Mesothelial cell of epicardium (in vitro differentiated cells): ENCODE measurements at regions not wholly inside any gene's neighbourhood (a gene's known extent, or its start where the extent isn't known, plus 50 kb on each side); places are given as distances from the start of the nearest gene placed in this dataset.

Source experiments
- DNase-seq, 2 experiments: peaks; one replicate each; pipeline ENCODE4 v3.0.0; 2021; ENCODE audit warnings: low spot score in 2 of 2; ENCODE audit not compliant: unreplicated experiment in 2 of 2
- H3K27ac Mint-ChIP-seq: 2 replicates; pipeline ENCODE4 v1.8.0; 2021; ENCODE audit warnings: mixed read lengths
- H3K27me3 Mint-ChIP-seq: 2 replicates; pipeline ENCODE4 v1.8.0; 2021; ENCODE audit warnings: low read depth, mixed read lengths
- H3K36me3 Mint-ChIP-seq: 2 replicates; pipeline ENCODE4 v1.8.0; 2021; ENCODE audit warnings: mixed read lengths
- H3K4me1 Mint-ChIP-seq: 2 replicates; pipeline ENCODE4 v1.8.0; 2021; ENCODE audit warnings: mixed read lengths
- H3K4me3 Mint-ChIP-seq: 2 replicates; pipeline ENCODE4 v1.8.0; 2021; ENCODE audit warnings: mild to moderate bottlenecking, moderate library complexity, mixed read lengths
- H3K9me3 Mint-ChIP-seq: 2 replicates; pipeline ENCODE4 v1.8.0; 2021; ENCODE audit warnings: mixed read lengths
- CTCF ChIP-seq: fragments of 200-600 bp; sonication (generic); IDR thresholded peaks from one replicate; pipeline ENCODE4 v1.5.0; 2021; ENCODE audit warnings: antibody characterized with exemption; ENCODE audit not compliant: unreplicated experiment

- H3K4me3 Mint-ChIP-seq: no peak overlapping the region
- H3K27ac Mint-ChIP-seq: peak overlapping the region; percentile 91
These were observed 113.1 kb upstream of the ZNF217 start for GRCh38 chr20:53706466-53707370.

GRCh38 chr20:53706008-53706465 is 112.4 kb upstream of the ZNF217 start:
- Mint-ChIP-seq H3K27me3 (no peaks in the 10 kb centered on the region), H3K36me3 (no peaks in the 10 kb centered on the region)

More at GRCh38 chr20:53706466-53707370, 113.1 kb upstream of the ZNF217 start:
- no peak for DNase-seq
- peaks cover 30% of the 10 kb centered on the region for H3K4me1 Mint-ChIP-seq
- no peaks in the 10 kb centered on the region for H3K36me3 Mint-ChIP-seq
- no peak for TF ChIP-seq CTCF
- H3K27me3 Mint-ChIP-seq: no peaks in the 10 kb centered on the region
- H3K9me3 Mint-ChIP-seq: no peaks in the 10 kb centered on the region

GRCh38 chr20:53702617-53703016 is 109.0 kb upstream of the ZNF217 start:
- H3K27me3 Mint-ChIP-seq: no peaks in the 10 kb centered on the region
- H3K27ac Mint-ChIP-seq: no peak overlapping the region
- no peak for DNase-seq

More at GRCh38 chr20:53706008-53706465, 112.4 kb upstream of the ZNF217 start:
- no peak overlapping the region for H3K4me3 Mint-ChIP-seq
- peaks cover 30% of the 10 kb centered on the region for H3K4me1 Mint-ChIP-seq
- no peaks in the 10 kb centered on the region for H3K9me3 Mint-ChIP-seq
- DNase-seq: no peak
- H3K27ac Mint-ChIP-seq: peak overlapping the region; percentile 91
- TF ChIP-seq CTCF: no peak

GRCh38 chr20:53699906-53700305 is 106.3 kb upstream of the ZNF217 start:
- Mint-ChIP-seq H3K27ac (no peak overlapping the region), H3K4me1 (peaks cover 1% of the 10 kb centered on the region), H3K36me3 (no peaks in the 10 kb centered on the region), H3K27me3 (no peaks in the 10 kb centered on the region), H3K9me3 (no peaks in the 10 kb centered on the region), H3K4me3 (no peak overlapping the region)
- DNase-seq: no peak
- TF ChIP-seq CTCF: no peak

More at GRCh38 chr20:53702617-53703016, 109.0 kb upstream of the ZNF217 start:
- peaks cover 21% of the 10 kb centered on the region for H3K4me1 Mint-ChIP-seq
- no peak for TF ChIP-seq CTCF
- H3K36me3 Mint-ChIP-seq: no peaks in the 10 kb centered on the region
- H3K4me3 Mint-ChIP-seq: no peak overlapping the region
- H3K9me3 Mint-ChIP-seq: no peaks in the 10 kb centered on the region

GRCh38 chr20:53699085-53699674 is 105.5 kb upstream of the ZNF217 start:
- H3K4me3 Mint-ChIP-seq: no peak overlapping the region
- no peak for TF ChIP-seq CTCF
- DNase-seq: no peak
- no peaks in the 10 kb centered on the region for H3K36me3 Mint-ChIP-seq
- no peaks in the 10 kb centered on the region for H3K9me3 Mint-ChIP-seq
- no peak overlapping the region for H3K27ac Mint-ChIP-seq
- H3K4me1 Mint-ChIP-seq: no peaks in the 10 kb centered on the region
- H3K27me3 Mint-ChIP-seq: no peaks in the 10 kb centered on the region
